Spleen (tissue), 11 donors: ENCODE measurements at regions not wholly inside any gene's neighbourhood (a gene's known extent, or its start where the extent isn't known, plus 50 kb on each side); places are given as distances from the start of the nearest gene placed in this dataset.
"Not testable (repeated sequence)": the region's sequence is repeated elsewhere in the genome, so short reads cannot be mapped to it uniquely, and the experiment has no call there.

Experiments used
- DNase-seq: peaks from one replicate; pipeline ENCODE4 v3.0.0-alpha.2; 2020
- H3K27ac ChIP-seq, 8 donors: fragments of 200-600 bp; sonication (generic) in 7 of 8; 1 replicate in 4 of 8; 2 replicates in 4 of 8; pipeline versions ENCODE4 v1.5.0 to v1.8.0; 2016 to 2021; ENCODE audit warnings: inconsistent platforms in 4 of 8, mild to moderate bottlenecking in 4 of 8, moderate library complexity in 1 of 8
- H3K27me3 ChIP-seq, 7 donors: fragments of 200-600 bp; sonication (generic) in 6 of 7; replicated peaks in 1 of 7; 1 replicate in 4 of 7; 2 replicates in 3 of 7; pipeline versions ENCODE4 v1.5.0 to v1.8.0; 2016 to 2021; ENCODE audit warnings: inconsistent platforms in 3 of 7, mild to moderate bottlenecking in 1 of 7
- H3K36me3 ChIP-seq, 6 donors: fragments of 200-600 bp; sonication (generic) in 5 of 6; 1 replicate in 4 of 6; 2 replicates in 2 of 6; pipeline versions ENCODE4 v1.5.0 to v1.8.0; 2016 to 2021; ENCODE audit warnings: inconsistent platforms in 2 of 6
- H3K4me1 ChIP-seq, 6 donors: fragments of 200-600 bp; sonication (generic) in 5 of 6; 1 replicate in 3 of 6; 2 replicates in 3 of 6; pipeline versions ENCODE4 v1.5.0 to v1.8.0; 2016 to 2021; ENCODE audit warnings: inconsistent platforms in 3 of 6
- H3K4me3 ChIP-seq, 8 donors: fragments of 200-600 bp; sonication (generic) in 7 of 8; 1 replicate in 4 of 8; 2 replicates in 4 of 8; pipeline versions ENCODE4 v1.5.0 to v1.8.0; 2016 to 2021; ENCODE audit warnings: inconsistent platforms in 4 of 8, mild to moderate bottlenecking in 4 of 8, moderate library complexity in 2 of 8
- H3K9me3 ChIP-seq, 8 donors: fragments of 200-600 bp; sonication (generic) in 7 of 8; 1 replicate in 4 of 8; 2 replicates in 4 of 8; pipeline versions ENCODE4 v1.5.0 to v1.8.0; 2016 to 2021; ENCODE audit warnings: inconsistent platforms in 4 of 8
- CTCF ChIP-seq, 11 experiments: fragments of 200-600 bp in 7 of 11; fragments of 450-650 bp in 4 of 11; sonication (generic) in 4 of 11; IDR thresholded peaks in 8 of 11; conservative IDR thresholded peaks in 3 of 11; 1 replicate in 7 of 11; 2 replicates in 4 of 11; pipeline versions ENCODE4 v1.4.0 to v1.8.0; 2016 to 2021; ENCODE audit warnings: antibody characterized with exemption in 11 of 11, inconsistent platforms in 4 of 11, mild to moderate bottlenecking in 1 of 11
- POLR2A ChIP-seq, 3 donors: fragments of 450-650 bp; IDR thresholded peaks; one replicate each; pipeline ENCODE4 v1.5.1; 2017; ENCODE audit warnings: antibody characterized with exemption in 3 of 3, mild to moderate bottlenecking in 1 of 3
- POLR2AphosphoS5 ChIP-seq, 3 donors: sonication (generic); formaldehyde crosslinking; IDR thresholded peaks; one replicate each; pipeline ENCODE4 v1.5.1; 2017; ENCODE audit warnings: antibody characterized with exemption in 3 of 3
- WGBS, 5 donors: extraction: QIAGEN DNeasy Blood & Tissue Kit in 3 of 5; methylation state at CpG; one replicate each; pipeline versions ENCODE4 v1.1.5 to v1.1.7; 2013 to 2018; 5-methylcytosine and 5-hydroxymethylcytosine counted together
- intact Hi-C: fragments of 100-400 bp; cut with DNase I; formaldehyde crosslinking; loops from one replicate; pipeline ENCODE4 v1.15.0; 2023; ENCODE audit warnings: low total_unique reads
- donor health status: healthy with polysubstance abuse.
- donor health status: DM: no; HTN: no; CAD: no; lungs with moderate emphysema.
- donor health status: DM: no; HTN: no; CAD: no.
- donor health status: Bipolar disorder and iron deficiency.
- donor health status: healthy.
- donor health status: DM: no; HTN: no; CAD: no.
- donor health status: DM: yes; HTN: yes; CAD: no.

GRCh38 chr11:90589735-90590134, 366.9 kb upstream of the CHORDC1 start:
- no peak for DNase-seq
- H3K4me1 ChIP-seq = no peaks in the 10 kb centered on the region
- no peak overlapping the region for H3K27ac ChIP-seq
- H3K9me3 ChIP-seq = peaks cover 0 to 18% (median 0%) of the 10 kb centered on the region in 8 donors
- intact Hi-C loops = no loop called here
- no peaks in the 10 kb centered on the region for H3K27me3 ChIP-seq
- H3K4me3 ChIP-seq = no peak overlapping the region
- 53 to 69% (median 63%) methylated on average over 2 of the region's 2 CpGs for WGBS, 5 donors
- TF ChIP-seq CTCF (IDR thresholded peaks at IDR 0.05 in 8 of 11, conservative IDR thresholded peaks at IDR 0.05 in 3 of 11) (no peak), POLR2AphosphoS5 (IDR thresholded peaks at IDR 0.05) (no peak), POLR2A (IDR thresholded peaks at IDR 0.05) (no peak)
- H3K36me3 ChIP-seq = no peaks in the 10 kb centered on the region

GRCh38 chr11:90587896-90588295, 365.0 kb upstream of the CHORDC1 start:
- no peak overlapping the region for H3K4me3 ChIP-seq
- WGBS, 5 donors = 71 to 81% (median 79%) methylated on average over 7 of the region's 7 CpGs
- intact Hi-C loops = no loop called here
- no peaks in the 10 kb centered on the region for H3K27me3 ChIP-seq
- no peak for DNase-seq
- peaks cover 0 to 23% (median 0%) of the 10 kb centered on the region in 8 donors for H3K9me3 ChIP-seq
- H3K4me1 ChIP-seq = no peaks in the 10 kb centered on the region
- no peak for TF ChIP-seq POLR2A (IDR thresholded peaks at IDR 0.05)
- no peaks in the 10 kb centered on the region for H3K36me3 ChIP-seq
- H3K27ac ChIP-seq = no peak overlapping the region

GRCh38 chr11:90585491-90585890, 362.6 kb upstream of the CHORDC1 start:
- no peak for DNase-seq
- no peaks in the 10 kb centered on the region for H3K4me1 ChIP-seq

GRCh38 chr11:90582999-90583398, 360.1 kb upstream of the CHORDC1 start:
- H3K27me3 ChIP-seq, H3K4me3 ChIP-seq, H3K36me3 ChIP-seq, intact Hi-C loops, H3K27ac ChIP-seq, H3K4me1 ChIP-seq, DNase-seq: not testable (repeated sequence)
- 77 to 89% (median 85%) methylated on average over 5 to 7 of the region's 7 CpGs for WGBS, 5 donors
- peaks cover 0 to 27% (median 0%) of the 10 kb centered on the region in 8 donors for H3K9me3 ChIP-seq

More at GRCh38 chr11:90585491-90585890, 362.6 kb upstream of the CHORDC1 start:
- Histone ChIP-seq H3K9me3 (peaks cover 0 to 18% (median 0%) of the 10 kb centered on the region in 8 donors), H3K4me3 (no peak overlapping the region), H3K27ac (no peak overlapping the region), H3K27me3 (no peaks in the 10 kb centered on the region), H3K36me3 (no peaks in the 10 kb centered on the region)
- no peak for TF ChIP-seq CTCF (IDR thresholded peaks at IDR 0.05 in 8 of 11, conservative IDR thresholded peaks at IDR 0.05 in 3 of 11)
- no peak for TF ChIP-seq POLR2A (IDR thresholded peaks at IDR 0.05)
- TF ChIP-seq POLR2AphosphoS5 (IDR thresholded peaks at IDR 0.05) = no peak
- 73 to 95% (median 85%) methylated on average over 1 of the region's 1 CpG for WGBS, 5 donors
- intact Hi-C loops = no loop called here

- H3K36me3 ChIP-seq = no peaks in the 10 kb centered on the region
- 80 to 87% (median 85%) methylated on average over 1 of the region's 1 CpG for WGBS, 5 donors
- H3K27ac ChIP-seq = no peak overlapping the region
- TF ChIP-seq POLR2AphosphoS5 (IDR thresholded peaks at IDR 0.05) (no peak), POLR2A (IDR thresholded peaks at IDR 0.05) (no peak), CTCF (IDR thresholded peaks at IDR 0.05 in 8 of 11, conservative IDR thresholded peaks at IDR 0.05 in 3 of 11) (no peak)
- H3K4me1 ChIP-seq = no peaks in the 10 kb centered on the region
- H3K4me3 ChIP-seq = no peak overlapping the region
- intact Hi-C loops = no loop called here
- peaks cover 0 to 15% (median 9%) of the 10 kb centered on the region in 8 donors for H3K9me3 ChIP-seq
- no peaks in the 10 kb centered on the region for H3K27me3 ChIP-seq
- DNase-seq = no peak
Measured at GRCh38 chr11:90564531-90564930, 341.7 kb upstream of the CHORDC1 start.
